Subcutaneous abdominal adipose tissue (tissue), 5 donors: ENCODE measurements at regions not wholly inside any gene's neighbourhood (a gene's known extent, or its start where the extent isn't known, plus 50 kb on each side); places are given as distances from the start of the nearest gene placed in this dataset.

Experiments used
- H3K27ac ChIP-seq: one replicate; pipeline ENCODE4 v1.7.0; 2013; ENCODE audit warnings: low read depth, mild to moderate bottlenecking, inconsistent platforms, low read length, moderate library complexity
- H3K27me3 ChIP-seq, 5 donors: one replicate each; pipeline ENCODE4 v1.7.0; 2013; ENCODE audit warnings: low read length in 5 of 5, inconsistent platforms in 1 of 5; ENCODE audit not compliant: control insufficient read depth in 5 of 5, insufficient read depth in 4 of 5
- H3K36me3 ChIP-seq, 5 donors: one replicate each; pipeline ENCODE4 v1.7.0; 2013; ENCODE audit warnings: low read length in 5 of 5; ENCODE audit not compliant: control insufficient read depth in 5 of 5, insufficient read depth in 5 of 5
- H3K4me1 ChIP-seq, 5 donors: one replicate each; pipeline ENCODE4 v1.7.0; 2013; ENCODE audit warnings: low read length in 5 of 5, mild to moderate bottlenecking in 3 of 5, moderate library complexity in 1 of 5; ENCODE audit not compliant: control insufficient read depth in 5 of 5, insufficient read depth in 5 of 5
- H3K4me3 ChIP-seq, 5 donors: one replicate each; pipeline ENCODE4 v1.7.0; 2013; ENCODE audit warnings: low read length in 5 of 5, low read depth in 1 of 5
- H3K9ac ChIP-seq, 5 donors: one replicate each; pipeline ENCODE4 v1.7.0; 2013; ENCODE audit warnings: low read length in 5 of 5, mild to moderate bottlenecking in 4 of 5, moderate library complexity in 3 of 5
- H3K9me3 ChIP-seq, 5 donors: one replicate each; pipeline ENCODE4 v1.7.0; 2013; ENCODE audit warnings: low read length in 5 of 5; ENCODE audit not compliant: control insufficient read depth in 5 of 5
- donor health status: healthy.
- donor health status: healthy.
- donor health status: healthy.
- donor health status: healthy.
- donor health status: healthy.

DNA sequence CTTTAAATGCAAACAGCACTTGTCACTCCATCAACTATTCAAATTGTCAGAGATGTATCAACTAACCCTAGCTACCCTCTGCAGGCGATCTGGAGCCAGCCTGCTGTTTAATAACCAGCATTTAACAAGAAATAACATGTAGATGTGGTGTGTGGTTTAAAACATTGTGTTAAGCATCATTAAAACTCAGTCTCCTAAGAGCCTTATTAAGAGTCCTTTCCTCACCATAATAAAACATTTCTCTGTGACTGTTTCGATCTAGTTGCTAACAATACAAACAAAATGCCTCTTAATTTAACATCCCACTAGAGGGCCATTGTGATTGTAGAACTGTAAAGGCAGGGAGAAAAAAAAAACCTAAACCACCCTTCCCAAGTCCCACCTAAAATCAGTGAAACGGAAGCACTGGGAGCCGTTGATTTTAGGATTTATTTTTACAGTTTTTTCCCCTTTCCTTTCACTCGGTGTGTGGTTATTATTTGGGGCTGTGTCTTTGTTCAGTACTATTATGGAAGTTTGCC, 708.6 kb downstream of the C4orf33 start:
- Histone ChIP-seq H3K4me3 (no peak overlapping the region), H3K27me3 (no peaks in the 10 kb centered on the region), H3K4me1 (no peaks in the 10 kb centered on the region), H3K27ac (no peak overlapping the region), H3K9ac (no peak overlapping the region), H3K9me3 (no peaks in the 10 kb centered on the region), H3K36me3 (no peaks in the 10 kb centered on the region)

DNA sequence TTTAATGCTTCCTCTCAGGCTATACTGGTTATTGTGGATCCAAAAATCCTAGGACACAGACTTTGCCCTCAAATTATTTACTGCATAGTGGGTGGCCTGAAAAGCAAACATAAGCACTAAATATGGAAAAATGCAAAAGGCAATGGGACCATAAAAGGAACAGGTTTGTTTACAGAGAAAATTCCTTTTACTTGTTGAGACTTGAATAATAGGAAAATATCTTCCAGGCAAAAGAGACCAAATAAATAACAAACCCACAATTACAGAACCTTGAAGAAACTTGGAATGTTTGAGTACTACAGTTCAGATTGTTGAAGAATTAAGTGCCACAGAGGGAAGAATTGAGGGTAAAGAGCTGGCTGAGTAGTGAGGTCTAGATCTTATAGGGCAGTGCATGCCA, 711.0 kb downstream of the C4orf33 start:
- H3K4me1 ChIP-seq, result no peaks in the 10 kb centered on the region
- H3K27me3 ChIP-seq, result no peaks in the 10 kb centered on the region
- H3K4me3 ChIP-seq, result no peak overlapping the region
- no peaks in the 10 kb centered on the region for H3K36me3 ChIP-seq
- no peak overlapping the region for H3K9ac ChIP-seq
- H3K27ac ChIP-seq, result no peak overlapping the region
- no peaks in the 10 kb centered on the region for H3K9me3 ChIP-seq

DNA sequence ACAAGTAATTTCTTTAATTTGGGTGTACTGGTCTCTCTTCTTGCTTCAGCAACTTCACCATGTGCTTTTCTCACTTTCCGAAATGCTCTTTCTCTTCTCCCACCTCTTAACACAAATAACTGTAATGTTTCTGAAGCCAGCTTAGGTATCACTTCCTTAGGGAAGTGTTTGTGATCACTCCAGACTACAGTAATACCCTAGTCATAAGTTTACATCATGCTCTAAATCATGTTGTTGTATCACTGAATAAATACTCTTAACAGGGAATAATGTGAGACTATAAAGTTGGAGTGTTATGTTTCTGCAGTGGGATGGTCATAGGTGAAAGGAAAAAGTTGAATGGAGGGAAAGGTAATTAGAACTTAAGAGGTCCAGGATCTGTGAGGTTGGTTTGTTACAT, 712.3 kb downstream of the C4orf33 start:
- H3K4me1 ChIP-seq, result no peaks in the 10 kb centered on the region

DNA sequence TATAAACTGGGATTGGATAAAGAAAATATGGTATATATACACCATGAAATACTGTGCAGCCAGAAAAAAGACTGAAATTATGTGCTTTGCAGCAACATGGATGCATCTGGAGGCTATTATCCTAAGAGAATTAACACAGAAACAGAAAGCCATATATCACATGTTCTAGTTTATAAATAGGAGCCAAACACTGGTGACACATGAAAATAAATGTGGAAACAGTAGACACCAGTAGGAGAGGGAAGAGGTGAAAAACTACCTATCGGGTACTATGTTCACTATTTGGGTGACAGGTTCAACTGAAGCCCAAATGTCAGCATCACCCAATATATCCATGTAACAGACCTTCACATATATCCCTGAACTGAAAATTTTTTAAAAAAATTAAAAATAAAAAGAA, 725.1 kb downstream of the C4orf33 start:
- Histone ChIP-seq H3K4me1 (peaks cover 0 to 9% (median 2%) of the 10 kb centered on the region in 5 donors), H3K9me3 (no peaks in the 10 kb centered on the region)

More for the DNA sequence above, 712.3 kb downstream of the C4orf33 start:
- no peaks in the 10 kb centered on the region for H3K36me3 ChIP-seq
- H3K27ac ChIP-seq, result no peak overlapping the region
- no peaks in the 10 kb centered on the region for H3K27me3 ChIP-seq
- H3K4me3 ChIP-seq, result no peak overlapping the region
- H3K9ac ChIP-seq, result no peak overlapping the region
- H3K9me3 ChIP-seq, result no peaks in the 10 kb centered on the region

DNA sequence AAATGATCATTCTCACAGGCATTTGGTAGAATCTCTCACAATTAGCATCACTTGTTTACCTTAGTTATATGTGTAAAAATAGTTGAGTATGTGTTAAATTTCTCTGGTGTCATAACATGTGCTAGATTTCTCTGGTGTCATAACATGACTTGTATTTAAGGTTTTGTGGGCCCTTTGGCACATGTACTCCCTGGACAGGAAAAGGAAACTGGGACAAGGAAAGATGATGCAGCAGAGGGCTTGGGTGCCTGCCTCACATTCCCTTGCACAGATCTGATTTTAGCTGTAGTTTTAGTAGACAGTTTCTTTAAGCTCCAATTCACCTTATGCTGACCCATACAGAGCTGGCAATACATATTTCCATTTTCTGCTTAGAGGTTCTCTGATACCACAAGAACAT, 726.0 kb downstream of the C4orf33 start:
- H3K9me3 ChIP-seq, result no peaks in the 10 kb centered on the region
- no peaks in the 10 kb centered on the region for H3K27me3 ChIP-seq
- no peak overlapping the region for H3K4me3 ChIP-seq
- H3K4me1 ChIP-seq, result peaks cover 0 to 9% (median 2%) of the 10 kb centered on the region in 5 donors
- no peak overlapping the region for H3K9ac ChIP-seq
- no peaks in the 10 kb centered on the region for H3K36me3 ChIP-seq
- H3K27ac ChIP-seq, result no peak overlapping the region

More for the DNA sequence above, 725.1 kb downstream of the C4orf33 start:
- Histone ChIP-seq H3K4me3 (no peak overlapping the region), H3K36me3 (no peaks in the 10 kb centered on the region), H3K27ac (no peak overlapping the region), H3K9ac (no peak overlapping the region), H3K27me3 (no peaks in the 10 kb centered on the region)

DNA sequence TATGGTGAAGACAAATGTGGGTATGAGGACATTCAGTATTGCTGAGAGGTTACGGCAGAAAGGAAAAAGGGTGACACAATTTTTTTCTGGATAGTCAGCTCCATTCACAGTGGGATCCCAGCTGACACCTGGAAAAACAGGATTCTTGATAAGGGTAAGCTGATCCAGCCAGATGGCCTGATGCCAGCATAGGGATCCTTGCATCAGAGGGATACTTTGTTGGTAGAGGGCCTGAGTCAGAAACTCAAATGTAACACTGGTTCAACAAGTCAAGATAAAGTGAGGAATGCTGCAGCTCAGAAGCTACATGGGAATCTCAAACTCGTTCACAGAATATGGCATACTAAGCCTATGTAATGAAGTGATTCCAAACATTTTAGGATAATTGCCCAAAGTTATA, 726.7 kb downstream of the C4orf33 start:
- Histone ChIP-seq H3K9me3 (no peaks in the 10 kb centered on the region), H3K4me1 (peaks cover 0 to 9% (median 2%) of the 10 kb centered on the region in 5 donors)

DNA sequence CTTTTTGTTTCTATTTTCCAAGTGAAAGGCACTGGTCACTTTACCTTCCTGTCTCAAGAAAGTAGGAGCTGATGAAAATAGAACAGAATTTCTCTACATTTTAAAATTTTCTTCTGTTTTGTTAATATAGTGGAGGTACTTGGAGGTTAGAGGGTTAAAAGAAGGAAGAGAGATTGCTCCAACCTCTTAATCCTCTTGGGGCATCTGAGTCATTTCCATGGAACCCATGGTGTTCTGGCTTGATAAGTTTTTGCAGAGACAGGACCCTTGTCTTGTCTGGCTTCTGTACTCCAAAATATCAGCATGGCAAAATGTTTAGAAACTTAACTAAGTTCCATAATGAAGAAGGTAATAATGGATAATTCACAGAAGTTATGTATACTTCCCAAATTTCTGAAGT, 727.2 kb downstream of the C4orf33 start:
- H3K4me3 ChIP-seq, result no peak overlapping the region
- no peak overlapping the region for H3K9ac ChIP-seq
- no peaks in the 10 kb centered on the region for H3K36me3 ChIP-seq
- no peaks in the 10 kb centered on the region for H3K9me3 ChIP-seq
- peaks cover 0 to 9% (median 2%) of the 10 kb centered on the region in 5 donors for H3K4me1 ChIP-seq
- no peak overlapping the region for H3K27ac ChIP-seq
- no peaks in the 10 kb centered on the region for H3K27me3 ChIP-seq

More for the DNA sequence above, 726.7 kb downstream of the C4orf33 start:
- H3K27ac ChIP-seq, result no peak overlapping the region
- H3K27me3 ChIP-seq, result no peaks in the 10 kb centered on the region
- H3K9ac ChIP-seq, result no peak overlapping the region
- no peak overlapping the region for H3K4me3 ChIP-seq
- no peaks in the 10 kb centered on the region for H3K36me3 ChIP-seq

DNA sequence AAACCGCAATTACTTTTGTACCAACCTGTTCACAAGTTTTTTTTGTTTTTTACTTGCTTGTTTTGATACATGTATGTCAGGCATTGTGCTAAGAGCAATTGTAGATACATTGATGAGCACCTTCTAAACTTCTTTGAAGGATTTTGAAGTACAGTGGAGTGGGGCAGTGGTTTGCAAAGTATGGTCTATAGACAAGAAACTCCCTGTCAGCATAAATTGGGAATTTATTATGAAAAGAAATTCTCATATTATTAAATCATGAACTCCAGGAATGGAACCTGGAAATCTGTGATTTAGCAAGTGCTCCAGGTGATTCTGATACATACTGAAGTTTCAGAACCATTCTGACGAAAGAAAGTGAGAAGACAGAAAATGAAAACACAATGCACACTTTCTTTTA, 733.4 kb downstream of the C4orf33 start:
- Histone ChIP-seq H3K4me1 (no peaks in the 10 kb centered on the region), H3K36me3 (no peaks in the 10 kb centered on the region), H3K9ac (no peak overlapping the region), H3K27me3 (no peaks in the 10 kb centered on the region), H3K4me3 (no peak overlapping the region), H3K9me3 (no peaks in the 10 kb centered on the region), H3K27ac (no peak overlapping the region)

DNA sequence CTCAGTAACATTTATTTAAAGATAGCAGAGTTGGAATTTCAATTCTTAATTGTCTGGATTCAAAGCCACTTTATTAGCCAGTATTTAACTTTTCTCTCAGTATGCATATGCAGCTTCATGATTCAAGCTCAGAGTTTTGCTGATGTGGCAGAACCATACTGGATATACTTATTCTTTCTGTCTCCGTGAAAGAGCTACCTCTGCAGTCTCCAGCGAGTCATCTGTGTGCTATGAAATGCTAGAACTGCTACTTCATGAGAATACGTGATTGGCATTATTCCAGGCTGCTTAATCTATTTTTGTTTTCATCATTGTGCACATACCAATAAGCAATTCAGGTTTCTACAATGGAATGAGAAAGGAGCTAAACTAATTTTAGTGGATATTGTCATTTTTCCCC, 743.7 kb downstream of the C4orf33 start:
- Histone ChIP-seq H3K9ac (no peak overlapping the region), H3K27ac (no peak overlapping the region), H3K36me3 (no peaks in the 10 kb centered on the region), H3K9me3 (peaks cover 0 to 5% (median 0%) of the 10 kb centered on the region in 5 donors), H3K4me1 (no peaks in the 10 kb centered on the region), H3K4me3 (no peak overlapping the region), H3K27me3 (no peaks in the 10 kb centered on the region)

DNA sequence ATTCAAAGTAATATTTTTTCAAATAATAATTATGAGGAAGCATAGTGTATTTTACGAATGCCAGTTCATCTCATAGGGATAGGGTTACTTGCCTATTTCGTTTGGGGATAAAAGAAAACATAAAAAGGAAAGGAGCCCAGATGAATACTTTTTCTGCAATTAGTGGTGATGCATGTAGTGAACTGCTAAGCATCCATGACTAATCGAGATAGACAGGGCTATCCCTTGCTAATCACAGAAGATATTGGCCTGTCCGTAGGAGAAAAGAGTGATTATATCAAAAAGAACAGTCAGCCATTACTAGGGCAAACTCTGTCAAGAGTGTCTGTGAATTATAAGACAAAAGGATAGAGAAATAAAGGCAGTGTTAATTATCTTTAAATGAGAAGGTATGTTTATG, 746.1 kb downstream of the C4orf33 start:
- Histone ChIP-seq H3K27me3 (no peaks in the 10 kb centered on the region), H3K4me3 (no peak overlapping the region), H3K9ac (no peak overlapping the region), H3K36me3 (no peaks in the 10 kb centered on the region), H3K27ac (no peak overlapping the region), H3K4me1 (no peaks in the 10 kb centered on the region), H3K9me3 (peaks cover 0 to 5% (median 0%) of the 10 kb centered on the region in 5 donors)

DNA sequence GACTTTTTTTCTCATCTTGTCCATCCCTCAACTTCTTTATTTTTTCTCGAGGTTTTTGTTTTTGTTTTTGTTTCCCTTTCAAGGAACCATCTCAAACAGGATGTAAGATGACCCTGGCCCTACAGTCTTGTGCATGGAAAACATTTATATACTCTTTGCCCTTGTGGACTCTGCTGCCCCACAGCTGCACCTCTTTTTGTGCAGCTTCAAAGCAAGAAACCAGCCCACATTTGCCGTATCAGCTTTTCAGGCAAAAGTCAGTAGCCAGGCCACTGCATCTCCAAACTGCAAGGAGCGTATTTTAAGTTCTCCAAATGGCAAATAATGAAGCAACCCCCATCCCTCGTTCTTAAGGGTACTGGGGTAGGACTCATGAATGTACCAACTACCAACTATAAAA, 756.5 kb downstream of the C4orf33 start:
- H3K27ac ChIP-seq, result no peak overlapping the region
- no peaks in the 10 kb centered on the region for H3K9me3 ChIP-seq
- no peaks in the 10 kb centered on the region for H3K27me3 ChIP-seq
- no peaks in the 10 kb centered on the region for H3K36me3 ChIP-seq
- no peaks in the 10 kb centered on the region for H3K4me1 ChIP-seq
- no peak overlapping the region for H3K4me3 ChIP-seq
- H3K9ac ChIP-seq, result no peak overlapping the region
